PC-9 (cell line): ENCODE measurements at regions not wholly inside any gene's neighbourhood (a gene's known extent, or its start where the extent isn't known, plus 50 kb on each side); places are given as distances from the start of the nearest gene placed in this dataset.

Experiments used
- BruUV-seq: library from RNA; stranded (reverse); fragments of 400-500 nt; replicated peaks from 2 replicates; lab custom pipeline; 2021; lab: Mats Ljungman, UMichigan
- CTCF ChIA-PET: fragments of 300-600 bp; sonication (Branson Sonifier 250); formaldehyde crosslinking; loops from one replicate; lab custom pipeline; 2022; ENCODE audit warnings: antibody characterized with exemption; lab: Charles Lee
- POLR2A ChIA-PET: fragments of 300-600 bp; sonication (Branson Sonifier 250); formaldehyde crosslinking; loops from one replicate; lab custom pipeline; 2022; ENCODE audit warnings: antibody characterized with exemption; ENCODE audit not compliant: unreplicated experiment; lab: Charles Lee
- DNase-seq, 2 experiments: peaks; one replicate each; pipeline versions ENCODE4 v3.0.0 to v3.0.0-alpha.2; 2015 to 2022; ENCODE audit warnings: mixed read lengths in 1 of 2
- H2AFZ ChIP-seq: fragments of 200-600 bp; sonication (generic); 2 replicates; pipeline ENCODE4 v1.8.1; 2017; ENCODE audit warnings: antibody characterized with exemption
- H3F3A ChIP-seq: fragments of 200-600 bp; sonication (generic); 2 replicates; pipeline ENCODE4 v1.8.1; 2017; ENCODE audit warnings: antibody characterized with exemption, mild to moderate bottlenecking, low read depth; ENCODE audit not compliant: insufficient read depth
- H3K27ac ChIP-seq: fragments of 200-600 bp; sonication (generic); 2 replicates; pipeline ENCODE4 v1.6.1; 2016; ENCODE audit warnings: mixed run types
- H3K27me3 ChIP-seq: fragments of 200-600 bp; sonication (generic); 2 replicates; pipeline ENCODE4 v1.6.1; 2016; ENCODE audit warnings: low read depth, mixed run types; ENCODE audit not compliant: insufficient read depth
- H3K36me3 ChIP-seq: fragments of 200-600 bp; sonication (generic); 2 replicates; pipeline ENCODE4 v1.6.1; 2016; ENCODE audit warnings: low read depth, mixed run types
- H3K4me1 ChIP-seq: fragments of 200-600 bp; sonication (generic); replicated peaks from 2 replicates; pipeline ENCODE4 v1.6.1; 2016; ENCODE audit warnings: mixed run types; ENCODE audit not compliant: insufficient read depth
- H3K4me2 ChIP-seq: fragments of 200-600 bp; sonication (generic); 2 replicates; pipeline ENCODE4 v1.6.1; 2017; ENCODE audit warnings: mixed run types
- H3K4me3 ChIP-seq: fragments of 200-600 bp; sonication (generic); 2 replicates; pipeline ENCODE4 v1.6.1; 2016; ENCODE audit warnings: mixed run types
- H3K79me2 ChIP-seq: fragments of 200-600 bp; sonication (generic); 2 replicates; pipeline ENCODE4 v1.6.1; 2017; ENCODE audit warnings: low read depth, mixed run types
- H3K9me2 ChIP-seq: fragments of 200-600 bp; sonication (generic); 2 replicates; pipeline ENCODE4 v1.8.1; 2017; ENCODE audit warnings: mild to moderate bottlenecking; ENCODE audit not compliant: insufficient read depth
- H3K9me3 ChIP-seq: fragments of 200-600 bp; sonication (generic); 2 replicates; pipeline ENCODE4 v1.8.1; 2016; ENCODE audit warnings: low read depth; ENCODE audit not compliant: insufficient read depth
- H4K20me1 ChIP-seq: fragments of 200-600 bp; sonication (generic); 2 replicates; pipeline ENCODE4 v1.8.1; 2017; ENCODE audit not compliant: insufficient read depth
- EZH2 ChIP-seq: fragments of 200-600 bp; sonication (generic); IDR thresholded peaks from 2 replicates; pipeline ENCODE4 v1.8.0; 2017; ENCODE audit warnings: antibody characterized with exemption, low read depth
- intact Hi-C: fragments of 100-400 bp; cut with micrococcal nuclease; formaldehyde crosslinking; loops from one replicate; pipeline ENCODE4 v1.10.0; 2022; ENCODE audit not compliant: unreplicated experiment
- TF ChIP-seq, protein P1 (sequence below): fragments of 200-600 bp; sonication (generic); conservative IDR thresholded peaks from 2 replicates; pipeline ENCODE4 v1.6.1; 2017; ENCODE audit warnings: mixed run types, antibody characterized with exemption, mild to moderate bottlenecking, moderate library complexity

DNA sequence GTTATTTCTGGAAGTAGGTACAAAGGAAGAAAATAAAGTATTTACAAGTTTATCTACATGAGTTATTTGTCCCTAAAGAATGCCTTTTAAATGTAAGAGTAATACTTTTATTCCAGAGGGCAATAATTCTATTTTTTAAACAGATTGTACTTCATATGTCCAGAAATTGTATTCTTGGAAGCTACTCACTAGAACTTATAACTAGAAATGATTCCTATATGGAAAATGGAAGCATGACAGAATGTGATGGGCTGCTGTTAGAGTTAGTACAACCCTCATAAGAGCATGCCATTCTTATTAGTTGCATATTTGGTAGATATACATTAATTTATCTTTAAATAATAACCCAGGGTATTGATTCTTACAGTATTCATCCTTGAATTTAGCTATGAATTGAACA, 362.0 kb downstream of the FSIP2 start:
- CTCF ChIA-PET: no interaction called here
- POLR2A ChIA-PET: no interaction called here

DNA sequence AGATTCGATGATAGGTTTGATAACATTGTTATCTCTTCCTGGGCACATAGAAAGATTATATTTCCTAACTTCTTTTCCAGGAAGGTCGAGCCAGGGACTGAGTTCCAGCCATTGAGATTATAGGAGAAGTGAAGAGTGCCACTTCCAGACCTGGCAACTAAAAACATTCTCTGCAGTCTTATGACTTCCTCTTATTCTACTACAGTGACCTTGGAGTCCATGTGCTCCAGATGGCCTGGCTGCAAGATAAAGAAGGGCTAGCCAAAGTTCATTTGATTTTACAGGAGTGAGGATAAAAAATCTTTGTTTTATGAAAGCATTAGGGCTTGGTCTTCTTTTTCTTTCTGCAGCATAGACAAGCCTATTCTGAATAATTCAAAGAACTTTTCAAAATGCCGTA, 363.0 kb downstream of the FSIP2 start:
- no peaks in the 10 kb centered on the region for H3K9me3 ChIP-seq
- H4K20me1 ChIP-seq: no peaks in the 10 kb centered on the region
- TF ChIP-seq EZH2: no peak
- TF ChIP-seq, protein P1, sequence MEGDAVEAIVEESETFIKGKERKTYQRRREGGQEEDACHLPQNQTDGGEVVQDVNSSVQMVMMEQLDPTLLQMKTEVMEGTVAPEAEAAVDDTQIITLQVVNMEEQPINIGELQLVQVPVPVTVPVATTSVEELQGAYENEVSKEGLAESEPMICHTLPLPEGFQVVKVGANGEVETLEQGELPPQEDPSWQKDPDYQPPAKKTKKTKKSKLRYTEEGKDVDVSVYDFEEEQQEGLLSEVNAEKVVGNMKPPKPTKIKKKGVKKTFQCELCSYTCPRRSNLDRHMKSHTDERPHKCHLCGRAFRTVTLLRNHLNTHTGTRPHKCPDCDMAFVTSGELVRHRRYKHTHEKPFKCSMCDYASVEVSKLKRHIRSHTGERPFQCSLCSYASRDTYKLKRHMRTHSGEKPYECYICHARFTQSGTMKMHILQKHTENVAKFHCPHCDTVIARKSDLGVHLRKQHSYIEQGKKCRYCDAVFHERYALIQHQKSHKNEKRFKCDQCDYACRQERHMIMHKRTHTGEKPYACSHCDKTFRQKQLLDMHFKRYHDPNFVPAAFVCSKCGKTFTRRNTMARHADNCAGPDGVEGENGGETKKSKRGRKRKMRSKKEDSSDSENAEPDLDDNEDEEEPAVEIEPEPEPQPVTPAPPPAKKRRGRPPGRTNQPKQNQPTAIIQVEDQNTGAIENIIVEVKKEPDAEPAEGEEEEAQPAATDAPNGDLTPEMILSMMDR: no peak
- no peaks in the 10 kb centered on the region for H3K27me3 ChIP-seq
- CTCF ChIA-PET: no interaction called here
- no peak overlapping the region for H3K27ac ChIP-seq
- H3K79me2 ChIP-seq: no peaks in the 10 kb centered on the region
- H3K4me3 ChIP-seq: no peak overlapping the region
- H3F3A ChIP-seq: no peaks in the 10 kb centered on the region
- no peak for DNase-seq
- no peaks in the 10 kb centered on the region for H3K4me1 ChIP-seq
- no peaks in the 10 kb centered on the region for H3K9me2 ChIP-seq
- H3K4me2 ChIP-seq: no peak overlapping the region
- no TSS peak for BruUV-seq
- no peaks in the 10 kb centered on the region for H3K36me3 ChIP-seq
- no peak overlapping the region for H2AFZ ChIP-seq
- POLR2A ChIA-PET: no interaction called here
- intact Hi-C loops: no loop called here

More for the DNA sequence above, 362.0 kb downstream of the FSIP2 start:
- no peak for DNase-seq
- no peaks in the 10 kb centered on the region for H3K4me1 ChIP-seq
- H3K27me3 ChIP-seq: no peaks in the 10 kb centered on the region
- H3K79me2 ChIP-seq: no peaks in the 10 kb centered on the region
- BruUV-seq: no TSS peak
- H3K27ac ChIP-seq: no peak overlapping the region
- H3K4me2 ChIP-seq: no peak overlapping the region
- H3K9me2 ChIP-seq: no peaks in the 10 kb centered on the region
- H3K9me3 ChIP-seq: no peaks in the 10 kb centered on the region
- H4K20me1 ChIP-seq: no peaks in the 10 kb centered on the region
- TF ChIP-seq, protein P1: no peak
- no peak for TF ChIP-seq EZH2
- no peaks in the 10 kb centered on the region for H3F3A ChIP-seq
- H3K4me3 ChIP-seq: no peak overlapping the region
- no peak overlapping the region for H2AFZ ChIP-seq
- H3K36me3 ChIP-seq: no peaks in the 10 kb centered on the region
- intact Hi-C loops: no loop called here

DNA sequence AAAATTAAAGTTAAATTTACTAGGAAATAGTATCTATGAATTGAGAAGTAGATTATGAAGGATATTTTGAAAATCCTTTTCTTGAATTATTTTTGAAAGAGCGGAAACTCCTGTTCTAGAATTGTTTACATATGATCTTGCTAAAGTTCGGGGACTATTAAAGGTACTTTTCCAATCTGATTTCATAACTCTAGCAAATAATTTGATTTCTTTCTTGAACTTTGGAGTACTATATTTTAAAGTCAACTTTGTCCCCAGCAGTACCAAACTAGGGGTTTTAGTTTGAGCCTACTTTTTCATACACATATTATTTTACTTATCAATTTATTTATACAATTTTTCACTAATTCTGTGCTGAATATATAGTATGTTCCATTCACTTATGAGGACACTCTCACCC, 364.7 kb downstream of the FSIP2 start:
- Histone ChIP-seq H3K79me2 (no peaks in the 10 kb centered on the region), H3K4me2 (no peak overlapping the region), H3F3A (no peaks in the 10 kb centered on the region), H3K27me3 (no peaks in the 10 kb centered on the region), H3K9me2 (no peaks in the 10 kb centered on the region), H2AFZ (no peak overlapping the region), H3K27ac (no peak overlapping the region), H3K9me3 (no peaks in the 10 kb centered on the region), H3K4me1 (no peaks in the 10 kb centered on the region), H3K36me3 (no peaks in the 10 kb centered on the region), H4K20me1 (no peaks in the 10 kb centered on the region), H3K4me3 (no peak overlapping the region)
- no peak for TF ChIP-seq EZH2
- intact Hi-C loops: no loop called here
- ChIA-PET CTCF (no interaction called here), POLR2A (no interaction called here)
- BruUV-seq: no TSS peak
- DNase-seq: no peak

DNA sequence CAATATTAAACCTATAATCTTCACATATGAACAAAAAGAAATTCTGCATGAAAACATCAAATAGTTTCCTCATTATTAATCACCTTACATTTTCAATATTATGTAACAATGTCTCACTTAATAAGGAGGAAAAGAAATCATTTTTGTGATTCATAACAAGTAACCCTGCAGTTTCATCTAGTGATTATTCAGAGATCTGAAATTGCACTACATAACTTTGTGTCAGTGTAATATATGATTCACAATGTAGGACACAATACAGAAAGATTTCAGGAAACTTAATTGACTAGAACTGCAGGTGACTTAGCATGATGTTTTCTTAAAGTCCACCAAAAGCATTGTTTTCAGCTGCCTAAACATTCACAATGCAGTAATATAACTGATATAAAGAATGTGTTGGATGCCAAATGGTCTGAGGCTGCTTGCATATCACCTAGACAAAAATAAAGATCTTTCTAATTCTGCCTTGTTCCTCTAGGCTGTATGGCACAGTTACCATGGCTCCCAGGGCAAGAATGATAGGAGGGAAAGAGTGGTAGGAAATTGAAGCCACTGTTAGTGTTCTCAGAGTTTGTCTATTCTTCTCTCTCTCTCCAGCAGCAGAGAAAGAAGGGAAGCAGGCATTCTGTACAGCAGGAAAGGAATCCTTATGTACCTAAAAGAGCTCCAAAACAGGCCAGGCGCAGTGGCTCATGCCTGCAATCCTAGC, 366.6 kb downstream of the FSIP2 start:
- no peak for DNase-seq
- H3K9me2 ChIP-seq: no peaks in the 10 kb centered on the region
- POLR2A ChIA-PET: no interaction called here

More for the DNA sequence above, 366.6 kb downstream of the FSIP2 start:
- H3K4me3 ChIP-seq: no peak overlapping the region
- H3K4me2 ChIP-seq: no peak overlapping the region
- H3K36me3 ChIP-seq: no peaks in the 10 kb centered on the region
- no peak overlapping the region for H2AFZ ChIP-seq
- H4K20me1 ChIP-seq: no peaks in the 10 kb centered on the region
- no TSS peak for BruUV-seq
- H3K79me2 ChIP-seq: no peaks in the 10 kb centered on the region
- no peaks in the 10 kb centered on the region for H3K27me3 ChIP-seq
- no peak overlapping the region for H3K27ac ChIP-seq
- no peaks in the 10 kb centered on the region for H3K9me3 ChIP-seq
- H3K4me1 ChIP-seq: no peaks in the 10 kb centered on the region
- CTCF ChIA-PET: no interaction called here
- H3F3A ChIP-seq: no peaks in the 10 kb centered on the region
- TF ChIP-seq EZH2: no peak
- TF ChIP-seq, protein P1: no peak
- intact Hi-C loops: no loop called here
